ENCODE measurements at regions not wholly inside any gene's neighbourhood (a gene's known extent, or its start where the extent isn't known, plus 50 kb on each side); places are given as distances from the start of the nearest gene placed in this dataset.

DNA sequence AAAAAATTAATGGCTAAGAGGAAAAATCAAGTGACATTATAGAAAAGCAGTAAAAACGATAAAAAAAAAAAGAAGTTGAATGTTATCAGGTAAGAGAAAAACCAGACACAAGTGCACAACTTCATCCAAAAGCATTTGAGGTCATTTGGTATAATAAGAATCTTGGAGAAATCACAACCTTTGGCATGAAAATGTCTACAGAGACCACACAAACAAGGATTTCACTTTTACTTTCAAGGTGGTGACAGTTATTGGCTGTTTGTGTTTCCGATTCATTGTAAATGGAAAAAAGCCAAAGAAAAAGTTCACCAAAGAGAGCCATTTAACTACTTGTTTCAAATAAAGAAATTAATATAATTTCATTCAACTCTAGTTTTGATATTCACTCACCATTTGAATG, 1193.5 kb downstream of the PCDH9 start:
- Histone ChIP-seq H3K4me2 (ENCODE audit: low read length) (no peak overlapping the region), H2BK5ac (ENCODE audit: low read depth, low read length, poor library complexity) (no peak overlapping the region), H3K27me3 (ENCODE audit: insufficient read depth, low read length) (no peaks in the 10 kb centered on the region), H3K9me3 (ENCODE audit: insufficient read depth, low read depth, low read length) (no peaks in the 10 kb centered on the region), H3K4me3 (ENCODE audit: low read depth, low read length) (no peak overlapping the region), H3K79me1 (ENCODE audit: low read length) (no peaks in the 10 kb centered on the region), H4K91ac (ENCODE audit: low read depth, low read length) (no peak overlapping the region), H2BK120ac (ENCODE audit: insufficient read depth, low read length, poor library complexity) (no peak overlapping the region), H3K14ac (ENCODE audit: low read length) (no peak overlapping the region), H3K23ac (ENCODE audit: low read length) (no peak overlapping the region), H2AK5ac (ENCODE audit: low read length) (no peak overlapping the region), H3K4ac (ENCODE audit: low read depth, low read length) (no peak overlapping the region), H2BK12ac (ENCODE audit: low read length) (no peak overlapping the region), H3K27ac (ENCODE audit: low read depth, low read length) (no peak overlapping the region), H4K12ac (ENCODE audit: low read depth, low read length) (no peak overlapping the region), H2AFZ (ENCODE audit: insufficient read depth, low read length, poor library complexity) (no peak overlapping the region), H3K79me2 (ENCODE audit: control insufficient read depth, insufficient read depth, low read length, poor library complexity) (no peaks in the 10 kb centered on the region), H3K36me3 (ENCODE audit: control insufficient read depth in 1 of 2, insufficient read depth in 2 of 2, low read length in 2 of 2) (no peaks in the 10 kb centered on the region), H3K4me1 (ENCODE audit: control insufficient read depth in 1 of 2, insufficient read depth in 2 of 2, low read length in 2 of 2) (no peaks in the 10 kb centered on the region), H4K8ac (ENCODE audit: low read depth, low read length) (no peak overlapping the region), H3K18ac (ENCODE audit: low read length) (no peak overlapping the region), H3K9ac (ENCODE audit: low read length) (no peak overlapping the region)
- WGBS (ENCODE audit: extremely low coverage, insufficient coverage, insufficient read length): no CpG with 5 or more reads among the region's 2 CpGs
- DNase-seq: no peak

DNA sequence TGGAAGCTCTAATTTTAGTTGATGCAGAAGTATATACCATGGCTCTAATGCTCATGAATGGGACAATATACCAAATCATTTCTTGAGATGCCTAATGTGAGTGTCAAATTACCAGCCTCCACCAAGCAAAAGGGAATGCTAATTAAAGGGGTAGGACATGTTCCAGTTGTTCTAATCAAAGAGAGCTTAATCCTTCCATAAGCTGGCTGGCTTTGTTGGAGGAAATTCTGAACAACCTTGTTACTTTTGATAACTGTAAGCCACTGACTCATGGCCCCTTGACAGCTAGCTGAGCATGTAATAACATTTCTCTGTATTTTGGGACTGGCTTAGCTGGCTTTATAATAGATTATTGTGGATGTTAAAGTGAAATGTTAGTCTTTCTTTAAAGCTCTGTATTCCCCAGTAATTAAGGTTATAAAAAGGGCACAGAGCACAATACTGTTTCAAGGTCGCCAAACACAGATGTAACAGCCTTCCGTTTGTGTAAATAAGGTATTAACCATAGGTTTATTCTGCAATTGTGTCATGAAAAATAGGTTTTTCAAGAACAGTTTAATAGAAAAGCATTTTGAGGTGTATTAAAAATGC, 1194.0 kb downstream of the PCDH9 start:
- Histone ChIP-seq H4K8ac (ENCODE audit: low read depth, low read length) (no peak overlapping the region), H3K27me3 (ENCODE audit: insufficient read depth, low read length) (no peaks in the 10 kb centered on the region), H3K4me1 (ENCODE audit: control insufficient read depth in 1 of 2, insufficient read depth in 2 of 2, low read length in 2 of 2) (no peaks in the 10 kb centered on the region), H3K9ac (ENCODE audit: low read length) (no peak overlapping the region), H3K9me3 (ENCODE audit: insufficient read depth, low read depth, low read length) (no peaks in the 10 kb centered on the region), H4K91ac (ENCODE audit: low read depth, low read length) (no peak overlapping the region), H3K4me2 (ENCODE audit: low read length) (no peak overlapping the region), H3K27ac (ENCODE audit: low read depth, low read length) (no peak overlapping the region), H3K18ac (ENCODE audit: low read length) (no peak overlapping the region), H3K4ac (ENCODE audit: low read depth, low read length) (no peak overlapping the region), H3K23ac (ENCODE audit: low read length) (no peak overlapping the region), H2BK5ac (ENCODE audit: low read depth, low read length, poor library complexity) (no peak overlapping the region), H3K4me3 (ENCODE audit: low read depth, low read length) (no peak overlapping the region), H2BK120ac (ENCODE audit: insufficient read depth, low read length, poor library complexity) (no peak overlapping the region), H3K79me1 (ENCODE audit: low read length) (no peaks in the 10 kb centered on the region), H3K14ac (ENCODE audit: low read length) (no peak overlapping the region), H2AK5ac (ENCODE audit: low read length) (no peak overlapping the region), H2AFZ (ENCODE audit: insufficient read depth, low read length, poor library complexity) (no peak overlapping the region), H3K36me3 (ENCODE audit: control insufficient read depth in 1 of 2, insufficient read depth in 2 of 2, low read length in 2 of 2) (no peaks in the 10 kb centered on the region), H3K79me2 (ENCODE audit: control insufficient read depth, insufficient read depth, low read length, poor library complexity) (no peaks in the 10 kb centered on the region), H2BK12ac (ENCODE audit: low read length) (no peak overlapping the region), H4K12ac (ENCODE audit: low read depth, low read length) (no peak overlapping the region)
- WGBS (ENCODE audit: extremely low coverage, insufficient coverage, insufficient read length): no CpG with 5 or more reads among the region's 2 CpGs
- DNase-seq: no peak

DNA sequence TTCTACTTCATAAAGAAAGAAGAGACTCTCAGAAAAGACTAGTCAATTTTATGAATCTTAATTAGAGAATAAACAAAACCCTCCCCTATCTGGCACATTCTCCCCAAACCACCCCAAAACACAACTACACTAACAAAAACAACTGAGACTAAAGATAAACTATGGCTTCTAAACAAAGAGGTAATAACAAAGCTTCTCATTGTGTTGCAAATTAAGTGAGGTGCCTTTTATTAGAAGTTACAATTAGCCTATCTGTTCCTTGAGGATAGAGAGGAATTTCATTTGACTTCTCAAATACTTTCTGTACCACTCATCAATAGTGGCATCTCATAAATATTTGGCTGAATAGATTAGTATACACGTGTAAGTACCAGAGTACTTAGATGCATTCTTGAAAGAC, 1196.2 kb downstream of the PCDH9 start:
- no peak overlapping the region for H3K14ac ChIP-seq (ENCODE audit: low read length)
- no peak overlapping the region for H3K9ac ChIP-seq (ENCODE audit: low read length)
- H3K4me2 ChIP-seq (ENCODE audit: low read length): no peak overlapping the region
- no peak overlapping the region for H3K27ac ChIP-seq (ENCODE audit: low read depth, low read length)
- H3K23ac ChIP-seq (ENCODE audit: low read length): no peak overlapping the region
- H4K12ac ChIP-seq (ENCODE audit: low read depth, low read length): no peak overlapping the region
- DNase-seq: no peak
- H2BK12ac ChIP-seq (ENCODE audit: low read length): no peak overlapping the region
- H3K36me3 ChIP-seq (ENCODE audit: control insufficient read depth in 1 of 2, insufficient read depth in 2 of 2, low read length in 2 of 2): no peaks in the 10 kb centered on the region
- no peaks in the 10 kb centered on the region for H3K27me3 ChIP-seq (ENCODE audit: insufficient read depth, low read length)
- H2AFZ ChIP-seq (ENCODE audit: insufficient read depth, low read length, poor library complexity): no peak overlapping the region
- H3K9me3 ChIP-seq (ENCODE audit: insufficient read depth, low read depth, low read length): no peaks in the 10 kb centered on the region
- H2BK120ac ChIP-seq (ENCODE audit: insufficient read depth, low read length, poor library complexity): no peak overlapping the region
- H3K4ac ChIP-seq (ENCODE audit: low read depth, low read length): no peak overlapping the region
- no peaks in the 10 kb centered on the region for H3K4me1 ChIP-seq (ENCODE audit: control insufficient read depth in 1 of 2, insufficient read depth in 2 of 2, low read length in 2 of 2)
- no peak overlapping the region for H2AK5ac ChIP-seq (ENCODE audit: low read length)
- H3K79me2 ChIP-seq (ENCODE audit: control insufficient read depth, insufficient read depth, low read length, poor library complexity): no peaks in the 10 kb centered on the region
- H3K18ac ChIP-seq (ENCODE audit: low read length): no peak overlapping the region
- H4K91ac ChIP-seq (ENCODE audit: low read depth, low read length): no peak overlapping the region
- H2BK5ac ChIP-seq (ENCODE audit: low read depth, low read length, poor library complexity): no peak overlapping the region
- H3K79me1 ChIP-seq (ENCODE audit: low read length): no peaks in the 10 kb centered on the region
- H3K4me3 ChIP-seq (ENCODE audit: low read depth, low read length): no peak overlapping the region
- no CpG with 5 or more reads among the region's 1 CpG for WGBS (ENCODE audit: extremely low coverage, insufficient coverage, insufficient read length)
- H4K8ac ChIP-seq (ENCODE audit: low read depth, low read length): no peak overlapping the region

DNA sequence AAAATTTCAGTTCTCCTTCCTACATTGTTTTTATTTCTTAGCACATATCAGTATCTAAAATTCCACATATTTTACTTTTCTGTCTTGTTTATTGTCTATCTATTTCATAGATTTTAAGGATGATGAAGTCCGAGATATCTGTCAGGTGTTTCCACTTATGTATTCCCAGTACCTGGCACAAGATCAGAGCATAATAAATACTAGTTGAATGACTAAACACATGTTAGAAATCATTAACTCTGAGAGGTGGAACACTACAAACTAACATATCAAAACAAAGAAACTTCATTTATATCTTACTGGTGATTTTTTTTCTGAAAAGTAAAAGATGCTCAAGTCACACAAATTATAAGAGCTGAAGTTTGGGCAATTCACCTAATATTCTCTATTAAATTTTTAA, 1208.3 kb downstream of the PCDH9 start:
- H3K79me2 ChIP-seq (ENCODE audit: control insufficient read depth, insufficient read depth, low read length, poor library complexity): no peaks in the 10 kb centered on the region
- H4K8ac ChIP-seq (ENCODE audit: low read depth, low read length): no peak overlapping the region
- no peak overlapping the region for H3K23ac ChIP-seq (ENCODE audit: low read length)
- no CpG with 5 or more reads among the region's 1 CpG for WGBS (ENCODE audit: extremely low coverage, insufficient coverage, insufficient read length)
- no peak overlapping the region for H3K18ac ChIP-seq (ENCODE audit: low read length)
- H3K4me3 ChIP-seq (ENCODE audit: low read depth, low read length): no peak overlapping the region
- no peaks in the 10 kb centered on the region for H3K27me3 ChIP-seq (ENCODE audit: insufficient read depth, low read length)
- no peak overlapping the region for H2BK12ac ChIP-seq (ENCODE audit: low read length)
- no peak overlapping the region for H3K9ac ChIP-seq (ENCODE audit: low read length)
- H4K91ac ChIP-seq (ENCODE audit: low read depth, low read length): no peak overlapping the region
- H3K36me3 ChIP-seq (ENCODE audit: control insufficient read depth in 1 of 2, insufficient read depth in 2 of 2, low read length in 2 of 2): no peaks in the 10 kb centered on the region
- no peaks in the 10 kb centered on the region for H3K4me1 ChIP-seq (ENCODE audit: control insufficient read depth in 1 of 2, insufficient read depth in 2 of 2, low read length in 2 of 2)
- H3K4ac ChIP-seq (ENCODE audit: low read depth, low read length): no peak overlapping the region
- H3K4me2 ChIP-seq (ENCODE audit: low read length): no peak overlapping the region
- no peak overlapping the region for H3K27ac ChIP-seq (ENCODE audit: low read depth, low read length)
- H3K9me3 ChIP-seq (ENCODE audit: insufficient read depth, low read depth, low read length): no peaks in the 10 kb centered on the region
- no peak overlapping the region for H4K12ac ChIP-seq (ENCODE audit: low read depth, low read length)
- H2BK120ac ChIP-seq (ENCODE audit: insufficient read depth, low read length, poor library complexity): no peak overlapping the region
- no peak overlapping the region for H2AK5ac ChIP-seq (ENCODE audit: low read length)
- H3K14ac ChIP-seq (ENCODE audit: low read length): no peak overlapping the region
- no peak for DNase-seq
- H3K79me1 ChIP-seq (ENCODE audit: low read length): no peaks in the 10 kb centered on the region
- no peak overlapping the region for H2AFZ ChIP-seq (ENCODE audit: insufficient read depth, low read length, poor library complexity)
- no peak overlapping the region for H2BK5ac ChIP-seq (ENCODE audit: low read depth, low read length, poor library complexity)
